Activated CD8-positive, alpha-beta memory T cell treated with anti-CD3 and anti-CD28 coated beads, Interleukin-2, amount 10 ng/mL, durations not matched to agents 7 days and 5 days (primary cell): ENCODE measurements at regions not wholly inside any gene's neighbourhood (a gene's known extent, or its start where the extent isn't known, plus 50 kb on each side); places are given as distances from the start of the nearest gene placed in this dataset.
"Not testable (repeated sequence)": the region's sequence is repeated elsewhere in the genome, so short reads cannot be mapped to it uniquely, and the experiment has no call there.

Experiments used
- ATAC-seq: fragments of 150-1000 bp; cut with Tn5 transposase; one replicate; pipeline ENCODE4 v1.10.0; 2021; ENCODE audit warnings: moderate library complexity
- CTCF ChIA-PET: fragments of 350-600 bp; sonication (Branson Sonifier 250); formaldehyde crosslinking; loops from one replicate; lab custom pipeline; 2021; ENCODE audit warnings: antibody characterized with exemption; lab: Charles Lee
- DNase-seq: peaks from one replicate; pipeline ENCODE4 v3.0.0-alpha.2; 2020
- H3K27ac Mint-ChIP-seq: one replicate; pipeline ENCODE4 v1.8.0; 2021; ENCODE audit warnings: mild to moderate bottlenecking, mixed read lengths
- H3K27me3 Mint-ChIP-seq: one replicate; pipeline ENCODE4 v1.8.0; 2021; ENCODE audit warnings: mixed read lengths
- H3K36me3 Mint-ChIP-seq: one replicate; pipeline ENCODE4 v1.8.0; 2021; ENCODE audit warnings: mild to moderate bottlenecking, mixed read lengths
- H3K4me1 Mint-ChIP-seq: one replicate; pipeline ENCODE4 v1.8.0; 2021; ENCODE audit warnings: mixed read lengths
- H3K4me3 Mint-ChIP-seq: one replicate; pipeline ENCODE4 v1.8.0; 2021; ENCODE audit warnings: mild to moderate bottlenecking, moderate library complexity, mixed read lengths
- H3K9me3 Mint-ChIP-seq: one replicate; pipeline ENCODE4 v1.8.0; 2022; ENCODE audit warnings: low read depth, mixed read lengths

GRCh38 chr6:126880964-126881363, 237.5 kb upstream of the RSPO3 start:
- CTCF ChIA-PET, result no interaction called here

GRCh38 chr6:126886106-126886505, 232.4 kb upstream of the RSPO3 start:
- Mint-ChIP-seq H3K36me3 (no peaks in the 10 kb centered on the region), H3K4me3 (no peak overlapping the region), H3K27me3 (no peaks in the 10 kb centered on the region), H3K27ac (no peak overlapping the region), H3K4me1 (no peaks in the 10 kb centered on the region), H3K9me3 (no peaks in the 10 kb centered on the region)
- no peak for DNase-seq
- CTCF ChIA-PET, result no interaction called here
- ATAC-seq, result no peak

More at GRCh38 chr6:126880964-126881363, 237.5 kb upstream of the RSPO3 start:
- DNase-seq (no peak), ATAC-seq (no peak)
- no peaks in the 10 kb centered on the region for H3K9me3 Mint-ChIP-seq
- H3K4me3 Mint-ChIP-seq, result no peak overlapping the region
- no peak overlapping the region for H3K27ac Mint-ChIP-seq
- H3K27me3 Mint-ChIP-seq, result no peaks in the 10 kb centered on the region
- no peaks in the 10 kb centered on the region for H3K4me1 Mint-ChIP-seq
- H3K36me3 Mint-ChIP-seq, result no peaks in the 10 kb centered on the region

GRCh38 chr6:126888727-126889725, 229.4 kb upstream of the RSPO3 start:
- ATAC-seq, result no peak
- no peak overlapping the region for H3K4me3 Mint-ChIP-seq
- no peaks in the 10 kb centered on the region for H3K36me3 Mint-ChIP-seq
- H3K27me3 Mint-ChIP-seq, result no peaks in the 10 kb centered on the region
- CTCF ChIA-PET, result no interaction called here
- DNase-seq, result no peak
- no peaks in the 10 kb centered on the region for H3K9me3 Mint-ChIP-seq
- no peak overlapping the region for H3K27ac Mint-ChIP-seq
- H3K4me1 Mint-ChIP-seq, result no peaks in the 10 kb centered on the region

GRCh38 chr6:126890055-126890454, 228.4 kb upstream of the RSPO3 start:
- Mint-ChIP-seq H3K9me3 (no peaks in the 10 kb centered on the region), H3K4me3 (no peak overlapping the region), H3K27me3 (no peaks in the 10 kb centered on the region), H3K36me3 (no peaks in the 10 kb centered on the region), H3K4me1 (no peaks in the 10 kb centered on the region), H3K27ac (no peak overlapping the region)
- ATAC-seq (no peak), DNase-seq (no peak)
- CTCF ChIA-PET, result no interaction called here

GRCh38 chr6:126891158-126891557, 227.3 kb upstream of the RSPO3 start:
- DNase-seq, result no peak
- H3K27ac Mint-ChIP-seq, result no peak overlapping the region
- no peak for ATAC-seq
- H3K27me3 Mint-ChIP-seq, result no peaks in the 10 kb centered on the region
- H3K4me3 Mint-ChIP-seq, result no peak overlapping the region
- CTCF ChIA-PET, result no interaction called here
- no peaks in the 10 kb centered on the region for H3K36me3 Mint-ChIP-seq
- no peaks in the 10 kb centered on the region for H3K9me3 Mint-ChIP-seq
- H3K4me1 Mint-ChIP-seq, result no peaks in the 10 kb centered on the region

GRCh38 chr6:126892869-126893268, 225.6 kb upstream of the RSPO3 start:
- CTCF ChIA-PET, H3K27ac Mint-ChIP-seq, ATAC-seq, H3K27me3 Mint-ChIP-seq, H3K36me3 Mint-ChIP-seq, DNase-seq, H3K9me3 Mint-ChIP-seq, H3K4me3 Mint-ChIP-seq, H3K4me1 Mint-ChIP-seq: not testable (repeated sequence)

GRCh38 chr6:126897758-126898157, 220.7 kb upstream of the RSPO3 start:
- H3K36me3 Mint-ChIP-seq, result no peaks in the 10 kb centered on the region
- H3K27me3 Mint-ChIP-seq, result no peaks in the 10 kb centered on the region
- no peaks in the 10 kb centered on the region for H3K4me1 Mint-ChIP-seq
- no peak overlapping the region for H3K4me3 Mint-ChIP-seq
- no peak for ATAC-seq
- no peak overlapping the region for H3K27ac Mint-ChIP-seq
- DNase-seq, result no peak
- no peaks in the 10 kb centered on the region for H3K9me3 Mint-ChIP-seq
- CTCF ChIA-PET, result no interaction called here

- CTCF ChIA-PET, result no interaction called here
- no peak overlapping the region for H3K4me3 Mint-ChIP-seq
- ATAC-seq, result no peak
- no peaks in the 10 kb centered on the region for H3K4me1 Mint-ChIP-seq
- no peak overlapping the region for H3K27ac Mint-ChIP-seq
- no peak for DNase-seq
- no peaks in the 10 kb centered on the region for H3K36me3 Mint-ChIP-seq
- H3K27me3 Mint-ChIP-seq, result no peaks in the 10 kb centered on the region
- H3K9me3 Mint-ChIP-seq, result no peaks in the 10 kb centered on the region
These were observed 214.3 kb upstream of the RSPO3 start for GRCh38 chr6:126904176-126904575.

- DNase-seq, result no peak
- no peak for ATAC-seq
- CTCF ChIA-PET, result no interaction called here
- Mint-ChIP-seq H3K27ac (no peak overlapping the region), H3K27me3 (no peaks in the 10 kb centered on the region), H3K36me3 (no peaks in the 10 kb centered on the region), H3K9me3 (no peaks in the 10 kb centered on the region), H3K4me1 (no peaks in the 10 kb centered on the region), H3K4me3 (no peak overlapping the region)
These were observed 212.6 kb upstream of the RSPO3 start for GRCh38 chr6:126905917-126906316.

- CTCF ChIA-PET, result no interaction called here
- H3K36me3 Mint-ChIP-seq, result no peaks in the 10 kb centered on the region
- H3K4me1 Mint-ChIP-seq, result no peaks in the 10 kb centered on the region
- no peak for ATAC-seq
- H3K27ac Mint-ChIP-seq, result no peak overlapping the region
- no peak overlapping the region for H3K4me3 Mint-ChIP-seq
- DNase-seq, result no peak
- H3K27me3 Mint-ChIP-seq, result no peaks in the 10 kb centered on the region
- no peaks in the 10 kb centered on the region for H3K9me3 Mint-ChIP-seq
These were observed 211.2 kb upstream of the RSPO3 start for GRCh38 chr6:126907312-126907711.

- DNase-seq, result no peak
- Mint-ChIP-seq H3K4me3 (no peak overlapping the region), H3K4me1 (no peaks in the 10 kb centered on the region), H3K9me3 (no peaks in the 10 kb centered on the region), H3K27ac (no peak overlapping the region), H3K27me3 (no peaks in the 10 kb centered on the region), H3K36me3 (no peaks in the 10 kb centered on the region)
- ATAC-seq, result no peak
- CTCF ChIA-PET, result no interaction called here
These were observed 210.5 kb upstream of the RSPO3 start for GRCh38 chr6:126907996-126908395.

- Mint-ChIP-seq H3K9me3 (no peaks in the 10 kb centered on the region), H3K36me3 (no peaks in the 10 kb centered on the region), H3K27me3 (no peaks in the 10 kb centered on the region), H3K4me3 (no peak overlapping the region), H3K27ac (no peak overlapping the region), H3K4me1 (no peaks in the 10 kb centered on the region)
- CTCF ChIA-PET, result no interaction called here
- no peak for ATAC-seq
- DNase-seq, result no peak
These were observed 209.0 kb upstream of the RSPO3 start for GRCh38 chr6:126909493-126909892.

- Mint-ChIP-seq H3K27me3 (no peaks in the 10 kb centered on the region), H3K4me3 (no peak overlapping the region), H3K36me3 (no peaks in the 10 kb centered on the region), H3K4me1 (no peaks in the 10 kb centered on the region), H3K9me3 (no peaks in the 10 kb centered on the region), H3K27ac (no peak overlapping the region)
- ATAC-seq (no peak), DNase-seq (no peak)
- CTCF ChIA-PET, result no interaction called here
These were observed 204.8 kb upstream of the RSPO3 start for GRCh38 chr6:126913651-126914050.

GRCh38 chr6:126914172-126914571, 204.3 kb upstream of the RSPO3 start:
- Mint-ChIP-seq H3K4me1 (no peaks in the 10 kb centered on the region), H3K27ac (no peak overlapping the region), H3K27me3 (no peaks in the 10 kb centered on the region), H3K4me3 (no peak overlapping the region), H3K36me3 (no peaks in the 10 kb centered on the region), H3K9me3 (no peaks in the 10 kb centered on the region)
- CTCF ChIA-PET, result no interaction called here
- ATAC-seq, result no peak
- DNase-seq, result no peak
